ENCODE measurements at regions not wholly inside any gene's neighbourhood (a gene's known extent, or its start where the extent isn't known, plus 50 kb on each side); places are given as distances from the start of the nearest gene placed in this dataset.

- POLR2A ChIA-PET (ENCODE audit: unreplicated experiment) = no interaction called here
Measured at GRCh38 chr2:4265936-4266335, 562.6 kb downstream of the DCDC2C start.

DNA sequence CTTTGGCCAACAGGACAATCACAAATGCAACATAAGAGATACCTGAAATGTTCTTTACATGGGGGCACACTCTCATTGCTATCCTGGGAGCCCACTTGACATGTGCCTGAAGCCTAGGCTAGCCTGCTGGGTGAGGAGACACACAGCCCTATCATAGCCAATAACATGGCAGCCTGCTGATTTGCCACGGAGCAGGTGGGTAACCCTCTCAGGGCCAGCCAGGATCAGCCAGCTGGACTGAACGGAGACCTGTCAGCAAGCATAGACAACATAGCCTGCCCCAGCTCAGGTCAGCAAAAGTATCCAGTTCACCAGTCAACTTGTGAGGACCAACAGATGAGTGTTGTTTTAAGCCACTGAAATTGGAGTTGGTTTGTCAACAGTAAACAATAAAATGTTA is 566.5 kb downstream of the DCDC2C start:
- Histone ChIP-seq H3K79me2 (ENCODE audit: low read depth) (no peaks in the 10 kb centered on the region), H3F3A (ENCODE audit: insufficient read depth, low read depth) (no peaks in the 10 kb centered on the region), H3K36me3 (ENCODE audit: low read depth) (no peaks in the 10 kb centered on the region), H3K4me3 (no peak overlapping the region), H2AFZ (no peak overlapping the region), H3K9me3 (ENCODE audit: insufficient read depth, low read depth) (no peaks in the 10 kb centered on the region), H3K27ac (no peak overlapping the region), H3K27me3 (ENCODE audit: insufficient read depth, low read depth) (0 out of 2 replicates have a peak, but pooled peaks cover 3% of the 10 kb centered on the region), H3K9me2 (ENCODE audit: insufficient read depth) (no peaks in the 10 kb centered on the region), H3K4me1 (replicated peaks; ENCODE audit: insufficient read depth) (no peaks in the 10 kb centered on the region), H4K20me1 (ENCODE audit: insufficient read depth) (no peaks in the 10 kb centered on the region), H3K4me2 (no peak overlapping the region)
- ChIA-PET CTCF (no interaction called here), POLR2A (ENCODE audit: unreplicated experiment) (no interaction called here)
- no peak for DNase-seq
- intact Hi-C loops (cut with micrococcal nuclease; ENCODE audit: unreplicated experiment) = no loop called here
- BruUV-seq (replicated peaks) = no TSS peak
- TF ChIP-seq EZH2 (IDR thresholded peaks at IDR 0.05; ENCODE audit: low read depth) (no peak), CTCF (conservative IDR thresholded peaks at IDR 0.05) (no peak)

More at GRCh38 chr2:4265936-4266335, 562.6 kb downstream of the DCDC2C start:
- Histone ChIP-seq H3K4me2 (no peak overlapping the region), H3K79me2 (ENCODE audit: low read depth) (no peaks in the 10 kb centered on the region), H3K9me2 (ENCODE audit: insufficient read depth) (no peaks in the 10 kb centered on the region), H4K20me1 (ENCODE audit: insufficient read depth) (no peaks in the 10 kb centered on the region), H3K36me3 (ENCODE audit: low read depth) (no peaks in the 10 kb centered on the region), H3F3A (ENCODE audit: insufficient read depth, low read depth) (no peaks in the 10 kb centered on the region), H3K9me3 (ENCODE audit: insufficient read depth, low read depth) (no peaks in the 10 kb centered on the region), H3K27me3 (ENCODE audit: insufficient read depth, low read depth) (no peaks in the 10 kb centered on the region), H3K4me1 (replicated peaks; ENCODE audit: insufficient read depth) (no peaks in the 10 kb centered on the region), H2AFZ (no peak overlapping the region), H3K27ac (no peak overlapping the region), H3K4me3 (no peak overlapping the region)
- no peak for DNase-seq
- TF ChIP-seq EZH2 (IDR thresholded peaks at IDR 0.05; ENCODE audit: low read depth) (no peak), CTCF (conservative IDR thresholded peaks at IDR 0.05) (no peak)
- no TSS peak for BruUV-seq (replicated peaks)
- intact Hi-C loops (cut with micrococcal nuclease; ENCODE audit: unreplicated experiment) = no loop called here
- CTCF ChIA-PET = no interaction called here

GRCh38 chr2:4272261-4272858 is 569.0 kb downstream of the DCDC2C start:
- Histone ChIP-seq H3K79me2 (ENCODE audit: low read depth) (no peaks in the 10 kb centered on the region), H3K36me3 (ENCODE audit: low read depth) (no peaks in the 10 kb centered on the region), H3K9me2 (ENCODE audit: insufficient read depth) (no peaks in the 10 kb centered on the region), H3K27ac (no peak overlapping the region), H3K9me3 (ENCODE audit: insufficient read depth, low read depth) (no peaks in the 10 kb centered on the region), H3K27me3 (ENCODE audit: insufficient read depth, low read depth) (0 out of 2 replicates have a peak, but pooled peaks cover 3% of the 10 kb centered on the region), H3K4me1 (replicated peaks; ENCODE audit: insufficient read depth) (no peaks in the 10 kb centered on the region), H3K4me2 (no peak overlapping the region), H2AFZ (no peak overlapping the region), H3F3A (ENCODE audit: insufficient read depth, low read depth) (no peaks in the 10 kb centered on the region), H3K4me3 (no peak overlapping the region), H4K20me1 (ENCODE audit: insufficient read depth) (no peaks in the 10 kb centered on the region)
- intact Hi-C loops (cut with micrococcal nuclease; ENCODE audit: unreplicated experiment) = no loop called here
- DNase-seq = no peak
- CTCF ChIA-PET = no interaction called here
- no TSS peak for BruUV-seq (replicated peaks)
- POLR2A ChIA-PET (ENCODE audit: unreplicated experiment) = no interaction called here
- no peak for TF ChIP-seq EZH2 (IDR thresholded peaks at IDR 0.05; ENCODE audit: low read depth)
- no peak for TF ChIP-seq CTCF (conservative IDR thresholded peaks at IDR 0.05)
